Fibroblast of skin of back (primary cell): ENCODE measurements at regions not wholly inside any gene's neighbourhood (a gene's known extent, or its start where the extent isn't known, plus 50 kb on each side); places are given as distances from the start of the nearest gene placed in this dataset.
"Not testable (repeated sequence)": the region's sequence is repeated elsewhere in the genome, so short reads cannot be mapped to it uniquely, and the experiment has no call there.

Experiments
- DNase-seq: peaks from one replicate; pipeline ENCODE4 v3.0.0-alpha.2; 2013

DNA sequence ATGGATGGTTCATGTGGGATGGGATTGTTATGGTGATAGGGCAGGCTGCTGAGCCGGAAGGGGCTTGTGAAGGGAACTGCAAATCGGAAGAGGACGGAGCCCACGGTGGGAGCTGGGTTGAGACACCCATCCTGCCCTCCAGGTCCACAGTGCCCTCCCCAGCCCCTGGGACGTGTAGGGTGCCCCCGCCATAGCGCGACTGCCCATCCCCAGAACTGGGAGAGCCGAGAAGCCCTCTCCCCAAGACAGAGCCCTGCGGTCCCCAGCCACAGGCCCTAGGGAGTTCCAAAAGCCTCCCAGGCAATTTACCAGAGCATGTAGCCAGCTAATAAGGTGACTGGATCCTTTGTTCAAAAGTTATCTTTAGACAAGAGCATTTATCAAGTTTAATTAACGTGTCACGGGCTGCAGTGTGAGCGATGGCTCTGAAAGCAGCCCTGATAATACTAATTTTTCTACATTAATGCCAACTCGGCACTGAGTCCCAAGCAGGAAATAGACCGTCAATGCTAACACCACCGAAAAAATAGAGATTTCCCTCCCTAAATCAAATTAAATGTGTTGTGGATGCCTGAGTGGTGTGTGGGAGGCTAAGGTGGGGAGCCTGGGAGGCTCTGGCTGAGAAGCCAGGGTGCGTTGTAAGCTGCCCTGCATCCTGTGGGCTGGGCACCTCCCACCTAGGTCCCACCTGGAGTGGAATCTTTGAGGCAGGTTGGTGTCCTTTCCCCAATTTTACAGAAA, 76.8 kb upstream of the RTL6 start:
- no peak for DNase-seq

DNA sequence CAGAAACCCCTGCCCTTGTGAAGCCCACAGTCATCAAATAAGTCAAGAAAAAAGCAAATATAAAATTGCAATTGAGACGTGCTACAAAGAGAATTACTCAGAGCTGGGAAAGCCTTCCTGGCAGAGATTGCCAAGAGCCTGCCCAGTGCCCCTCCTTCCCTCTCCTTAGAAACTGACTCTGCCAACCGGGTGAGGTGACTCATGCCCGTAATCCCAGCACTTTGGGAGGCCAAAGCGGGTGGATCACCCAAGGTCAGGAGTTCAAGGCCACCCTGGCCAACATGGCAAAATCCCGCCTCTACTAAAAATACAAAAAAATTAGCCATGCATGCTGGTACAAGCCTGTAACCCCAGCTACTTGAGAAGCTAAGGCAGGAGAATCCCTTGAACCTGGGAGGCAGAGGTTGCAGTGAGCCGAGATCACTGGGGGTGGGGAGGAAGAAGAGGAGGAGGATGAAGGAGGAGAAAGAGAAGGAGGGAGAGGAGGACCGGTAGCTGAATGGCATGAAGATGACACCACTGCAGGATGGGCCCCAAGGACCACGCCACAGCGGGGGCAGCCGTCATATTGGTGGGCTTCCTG, 76.1 kb upstream of the RTL6 start:
- peak; percentile 53 for DNase-seq

DNA sequence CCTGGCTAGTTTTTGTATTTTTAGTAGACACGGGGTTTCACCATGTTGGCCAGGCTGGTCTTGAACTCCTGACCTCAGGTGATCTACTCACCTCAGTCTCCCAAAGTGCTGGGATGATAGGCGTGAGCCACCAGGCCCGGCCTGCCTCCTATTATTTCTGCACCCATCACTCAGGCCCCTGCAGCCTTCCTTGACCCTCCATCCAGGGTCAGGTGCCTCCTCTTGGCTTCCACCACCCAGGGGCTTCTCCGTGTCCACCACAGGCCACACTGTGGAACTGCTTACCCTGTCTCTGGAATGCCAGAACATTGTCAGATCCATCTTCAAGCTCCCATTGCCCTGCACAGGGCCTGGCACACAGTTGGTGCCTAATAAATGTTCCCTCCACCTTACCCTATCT, 75.4 kb upstream of the RTL6 start:
- DNase-seq = no peak

DNA sequence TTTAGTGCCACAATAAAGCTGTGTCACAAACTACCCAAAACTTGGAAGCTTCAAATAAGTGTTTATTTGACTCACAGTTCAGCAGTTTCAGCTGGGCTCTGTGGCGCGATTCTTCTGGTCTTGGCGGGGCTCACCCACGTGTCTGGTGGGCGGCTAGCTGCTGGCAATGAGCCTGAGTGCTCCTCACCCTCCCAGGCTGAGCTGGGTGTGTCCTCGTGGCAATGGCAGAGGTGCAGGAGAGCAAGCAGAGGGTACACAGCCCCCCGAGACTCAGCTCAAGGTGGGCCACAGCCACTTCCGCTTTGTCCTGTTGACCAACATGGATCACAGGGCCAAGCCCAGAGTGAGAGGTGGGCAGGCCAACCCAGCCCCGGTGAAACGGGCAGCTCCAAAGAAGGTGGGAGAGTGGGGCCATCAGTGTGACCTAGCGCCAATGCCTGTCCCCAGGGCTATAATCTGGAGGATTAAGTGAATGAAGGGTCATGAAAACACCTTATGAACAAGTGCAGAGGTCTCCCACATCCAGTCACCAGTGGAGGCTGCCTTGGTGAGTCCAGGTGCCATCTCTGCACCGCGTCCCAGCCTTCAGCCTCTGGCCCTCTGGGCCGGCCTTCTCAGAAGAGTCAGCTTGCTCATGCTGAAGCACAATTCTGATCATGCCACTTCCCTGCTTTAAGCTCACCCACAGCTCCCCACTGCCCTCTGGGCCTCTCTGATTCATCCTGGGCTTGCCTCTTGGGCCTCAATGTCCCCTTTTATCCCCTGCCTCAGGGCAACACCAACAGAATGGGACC, 74.6 kb upstream of the RTL6 start:
- no peak for DNase-seq

DNA sequence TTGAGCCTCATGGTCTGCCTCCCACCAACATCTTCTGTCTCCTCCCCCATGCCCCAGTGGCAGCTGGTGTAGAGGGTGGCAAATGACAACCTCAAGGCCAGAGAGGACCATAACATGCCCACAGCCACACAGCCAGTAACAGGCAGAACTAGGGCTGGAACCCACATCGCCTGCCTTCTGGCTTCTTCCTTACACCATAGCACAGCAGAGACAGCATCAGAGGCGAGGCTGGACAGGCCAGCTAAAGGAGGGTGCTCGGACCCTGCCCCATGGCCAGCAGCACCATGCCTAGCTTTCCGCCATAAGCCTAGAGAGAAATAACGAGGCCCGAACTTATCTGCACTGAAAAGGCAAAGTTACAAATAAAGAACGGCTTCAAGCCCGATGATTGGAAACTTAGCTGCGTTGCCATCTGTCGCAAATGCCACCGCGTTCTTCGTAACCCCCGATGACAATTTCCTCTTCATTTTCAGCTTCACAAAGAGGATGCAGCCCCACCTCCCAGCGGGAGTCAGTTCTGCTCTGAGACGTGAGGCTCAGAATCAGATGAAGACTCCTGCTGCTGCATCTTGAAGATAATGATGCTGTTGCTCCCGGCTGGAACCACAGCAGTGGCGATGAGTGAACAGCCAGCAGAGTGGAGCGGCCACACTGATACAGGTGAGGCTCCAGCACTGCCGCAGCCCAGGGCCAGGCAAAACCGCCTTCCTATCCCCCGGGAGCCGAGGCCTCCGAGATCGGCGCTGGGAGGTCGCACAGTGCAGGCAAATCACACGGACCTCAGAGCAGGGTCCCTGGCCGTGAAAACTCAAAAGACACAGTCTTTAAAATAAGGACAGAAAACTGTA, 73.8 kb upstream of the RTL6 start:
- no peak for DNase-seq

DNA sequence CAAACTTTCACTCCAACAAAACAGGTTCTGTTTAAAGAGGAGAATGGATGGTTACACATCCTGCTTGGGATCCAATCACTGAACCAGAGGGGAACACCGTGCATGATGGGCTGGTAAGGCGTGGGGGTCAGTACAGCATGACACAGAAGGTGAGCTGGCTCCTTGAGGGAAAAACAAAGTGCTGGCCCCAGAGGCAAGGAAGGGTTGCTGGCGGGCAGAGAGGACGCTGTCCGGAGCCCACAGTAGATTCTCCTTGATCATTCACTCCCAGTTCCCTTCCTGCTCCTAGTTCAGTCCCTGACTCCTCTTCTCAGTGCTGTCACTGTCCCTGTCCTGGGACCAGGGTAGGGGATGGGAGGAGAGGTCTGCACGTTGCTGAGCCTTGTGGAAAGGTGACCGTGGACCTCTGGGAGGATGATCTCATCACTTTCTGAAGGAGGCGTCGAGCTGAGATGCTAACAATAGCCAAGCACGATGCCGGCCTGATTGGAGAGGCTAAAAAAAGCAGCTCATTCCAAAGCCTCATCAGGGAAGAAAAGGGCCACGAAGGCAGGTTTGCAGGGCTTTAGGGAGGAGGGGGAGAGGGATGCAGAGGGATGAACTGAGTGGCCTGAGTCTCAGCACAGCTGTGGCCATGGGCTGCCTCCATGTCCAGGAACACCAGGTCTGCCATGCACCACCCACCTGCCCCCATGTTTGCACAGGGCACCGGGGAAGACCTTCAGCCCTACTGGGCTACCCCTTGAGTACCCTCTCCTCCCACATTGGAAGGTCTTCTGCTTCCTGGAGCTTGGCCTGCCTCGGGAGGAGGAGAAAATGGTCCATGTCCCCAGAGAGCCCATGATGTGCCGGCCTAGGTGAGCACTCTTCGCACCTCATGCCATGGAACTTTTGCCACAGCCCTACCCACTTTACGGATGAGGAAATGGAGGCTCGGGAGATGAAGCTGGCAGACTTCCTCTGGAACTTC, 72.7 kb upstream of the RTL6 start:
- DNase-seq = no peak

DNA sequence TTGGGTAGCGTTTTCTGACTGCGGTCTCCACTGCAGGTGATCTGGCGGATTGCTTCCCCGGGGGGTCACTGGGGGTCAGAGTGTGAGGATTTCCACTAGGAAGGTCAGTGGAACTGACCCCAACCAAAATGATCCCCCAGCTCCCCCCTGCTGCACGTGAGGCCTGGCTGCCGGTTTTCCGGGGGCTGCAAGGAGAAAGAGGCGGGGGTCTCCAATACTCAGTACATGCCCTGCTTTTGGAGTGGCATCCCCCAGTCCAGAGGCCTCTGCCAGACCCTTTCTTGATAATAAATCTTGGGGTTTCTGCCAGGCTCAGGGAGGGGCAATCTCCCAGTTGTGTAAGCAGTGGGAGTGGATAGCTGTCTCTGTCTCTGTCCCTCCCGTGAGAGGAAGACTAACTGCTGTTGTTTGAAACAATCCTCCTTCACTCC, 71.5 kb upstream of the RTL6 start:
- no peak for DNase-seq

DNA sequence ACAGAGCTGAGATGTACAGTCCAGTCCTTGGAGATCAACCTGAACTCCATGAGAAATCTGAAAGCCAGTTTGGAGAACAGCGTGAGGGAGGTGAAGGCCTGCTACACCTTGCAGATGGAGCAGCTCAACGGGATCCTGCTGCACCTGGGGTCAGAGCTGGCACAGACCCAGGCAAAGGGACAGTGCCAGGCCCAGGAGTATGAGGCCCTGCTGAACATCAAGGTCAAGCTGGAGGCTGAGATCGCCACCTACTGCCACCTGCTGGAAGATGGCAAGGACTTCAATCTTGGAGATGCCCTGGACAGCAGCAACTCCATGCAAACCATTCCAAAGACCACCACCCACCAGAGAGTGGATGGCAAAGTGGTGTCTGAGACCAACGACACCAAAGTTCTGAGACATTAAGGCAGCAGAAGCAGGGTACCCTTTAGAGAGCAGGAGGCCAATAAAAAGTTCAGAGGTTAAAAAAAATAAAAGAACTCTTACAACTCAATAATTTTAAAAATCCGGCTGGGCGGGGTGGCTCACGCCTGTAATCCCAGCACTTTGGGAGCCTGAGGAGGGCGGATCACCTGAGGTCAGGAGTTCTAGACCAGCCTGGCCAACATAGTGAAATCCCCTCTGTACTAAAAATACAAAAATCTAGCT, 69.9 kb upstream of the RTL6 start:
- peak; percentile 45 for DNase-seq

DNA sequence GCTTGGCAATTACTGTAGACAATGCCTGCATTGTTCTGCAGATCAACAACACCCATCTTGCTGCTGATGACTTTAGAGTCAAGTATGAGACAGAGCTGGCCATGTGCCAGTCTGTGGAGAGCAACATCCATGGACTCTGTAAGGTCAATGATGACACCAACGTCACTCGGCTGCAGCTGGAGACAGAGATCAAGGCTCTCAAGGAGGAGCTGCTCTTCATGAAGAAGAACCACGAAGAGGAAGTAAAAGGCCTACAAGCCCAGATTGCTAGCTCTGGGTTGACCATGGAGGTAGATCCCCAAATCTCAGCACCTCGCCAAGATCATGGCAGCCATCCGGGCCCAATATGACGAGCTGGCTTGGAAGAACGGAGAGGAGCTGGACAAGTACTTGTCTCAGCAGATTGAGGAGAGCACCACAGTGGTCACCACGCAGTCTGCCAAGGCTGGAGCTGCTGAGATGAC, 69.4 kb upstream of the RTL6 start:
- DNase-seq = not testable (repeated sequence)

DNA sequence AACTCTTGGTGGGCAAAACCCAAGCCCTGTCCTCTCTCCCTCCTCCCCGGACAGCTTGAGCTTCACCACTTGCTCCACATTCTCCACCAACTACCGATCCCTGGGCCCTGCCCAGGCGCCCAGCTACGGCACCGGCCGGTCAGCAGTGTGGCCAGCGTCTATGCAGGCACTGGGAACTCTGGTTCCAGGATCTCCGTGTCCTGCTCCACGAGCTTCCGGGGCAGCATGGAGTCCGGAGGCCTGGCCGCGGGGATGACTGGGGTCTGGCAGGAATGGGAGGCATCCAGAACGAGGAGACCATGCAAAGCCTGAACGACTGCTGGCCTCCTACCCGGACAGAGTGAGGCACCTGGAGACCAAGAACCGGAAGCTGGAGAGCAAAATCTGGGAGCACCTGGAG, 68.9 kb upstream of the RTL6 start:
- no peak for DNase-seq

DNA sequence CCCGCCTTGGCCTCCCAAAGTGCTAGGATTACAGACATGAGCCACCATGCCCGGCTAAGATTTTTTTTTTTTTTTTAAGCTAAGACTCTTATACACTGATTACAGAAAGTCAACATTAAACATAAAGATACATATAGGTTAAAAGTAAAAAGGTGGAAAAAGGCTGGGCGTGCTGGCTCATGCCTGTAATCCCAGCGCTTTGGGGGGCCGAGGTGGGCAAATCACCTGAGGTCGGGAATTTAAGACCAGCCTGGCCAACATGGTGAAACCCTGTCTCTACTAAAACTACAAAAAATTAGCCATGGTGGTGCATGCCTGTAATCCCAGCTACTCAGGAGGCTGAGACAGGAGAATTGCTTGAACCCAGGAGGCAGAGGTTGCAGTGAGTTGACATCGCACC, 64.6 kb upstream of the RTL6 start:
- DNase-seq = not testable (repeated sequence)

DNA sequence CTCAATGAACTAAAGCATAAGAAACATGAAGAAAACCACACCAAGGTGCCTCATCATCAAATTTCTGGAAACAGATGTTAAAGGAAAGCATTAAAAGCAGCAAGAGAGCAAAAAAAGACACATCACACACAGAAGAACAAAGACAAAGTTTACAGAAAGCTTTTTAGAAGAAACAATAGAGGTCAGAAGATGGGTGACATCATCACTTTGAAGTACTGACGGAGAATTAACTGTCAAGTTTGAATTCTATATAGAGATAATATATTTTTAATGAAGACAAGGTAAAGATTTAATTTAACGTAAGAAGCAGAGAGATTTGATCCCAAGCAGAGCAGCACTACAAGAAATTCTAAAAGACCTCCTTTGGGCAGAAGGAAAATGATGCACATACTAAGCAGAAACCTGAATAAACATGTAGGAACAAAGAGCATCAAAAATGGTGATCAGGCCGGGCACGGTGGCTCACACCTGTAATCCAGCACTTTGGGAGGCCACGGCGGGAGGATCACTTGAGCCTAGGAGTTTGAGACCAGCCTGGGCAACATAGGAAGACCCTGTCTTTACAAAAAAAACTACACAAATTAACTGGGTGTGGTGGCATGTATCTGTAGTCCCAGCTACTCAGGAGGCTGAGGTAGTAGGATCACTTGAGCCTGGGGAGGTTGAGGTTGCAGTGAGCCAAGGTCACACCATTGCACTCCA, 63.3 kb upstream of the RTL6 start:
- DNase-seq = no peak

DNA sequence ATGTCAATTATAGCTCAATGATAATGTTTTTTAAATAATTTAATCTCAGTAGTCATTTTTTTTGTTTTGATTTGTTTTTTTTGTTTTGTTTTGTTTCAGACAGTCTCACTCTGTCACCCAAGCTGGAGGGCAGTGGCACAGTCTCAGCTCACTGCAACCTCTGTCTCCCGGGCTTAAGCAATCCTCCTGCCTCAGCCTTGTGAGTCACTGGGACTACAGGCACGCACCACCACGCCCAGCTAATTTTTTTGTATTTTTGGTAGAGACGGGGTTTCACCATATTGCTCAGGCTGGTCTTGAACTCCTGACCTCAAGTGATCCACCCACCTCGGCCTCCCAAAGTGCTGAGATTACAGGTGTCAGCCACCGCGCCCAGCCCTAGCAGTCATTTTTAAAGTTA, 60.6 kb upstream of the RTL6 start:
- DNase-seq = peak; percentile 32

DNA sequence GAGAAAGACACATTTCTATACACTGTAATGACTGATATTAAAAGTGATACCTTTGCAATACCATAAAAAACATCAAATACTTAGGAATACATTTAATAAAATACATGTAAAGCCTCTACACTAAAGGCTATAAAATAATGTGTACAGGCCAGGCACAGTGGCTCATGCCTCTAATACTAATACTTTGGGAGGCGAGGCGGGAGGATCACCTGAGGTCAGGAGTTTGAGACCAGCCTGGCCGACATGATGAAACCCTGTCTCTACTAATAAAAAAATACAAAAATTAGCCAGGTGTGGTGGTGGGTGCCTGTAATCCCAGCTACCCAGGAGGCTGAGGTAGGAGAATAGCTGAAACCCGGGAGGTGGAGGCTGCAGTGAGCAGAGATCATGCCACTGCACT, 59.8 kb upstream of the RTL6 start:
- not testable (repeated sequence) for DNase-seq

DNA sequence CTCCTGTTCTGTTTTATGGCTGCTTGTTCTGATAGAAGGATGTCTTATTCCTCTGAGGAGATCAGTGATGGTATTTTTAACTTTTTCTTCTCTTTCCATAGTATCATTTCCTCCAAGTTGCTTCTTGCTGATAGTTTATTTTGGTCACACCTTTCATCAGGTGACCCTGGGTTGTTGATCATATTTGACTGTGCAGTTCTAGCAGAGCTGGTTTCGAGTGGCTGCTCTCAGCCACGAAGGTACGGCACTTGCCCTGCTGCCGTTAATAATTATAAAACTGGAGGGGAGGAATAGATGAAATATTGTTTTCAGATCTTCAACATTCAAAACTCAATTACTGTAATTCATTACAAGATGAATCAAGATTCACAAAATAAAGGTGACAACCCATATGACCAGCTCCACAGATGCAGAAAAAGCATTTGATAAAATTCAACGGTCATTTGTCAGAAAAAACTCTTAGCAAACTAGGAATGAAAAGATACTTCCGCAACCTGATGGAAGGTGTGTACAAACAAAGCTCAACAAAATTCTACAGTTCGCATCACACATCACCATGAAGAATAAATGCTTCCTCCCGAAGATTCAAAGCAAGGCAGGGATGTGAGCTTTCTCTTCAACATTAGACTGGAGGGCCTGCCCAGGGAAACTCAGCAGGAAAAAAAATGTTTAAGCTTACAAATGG, 59.2 kb upstream of the RTL6 start:
- no peak for DNase-seq

DNA sequence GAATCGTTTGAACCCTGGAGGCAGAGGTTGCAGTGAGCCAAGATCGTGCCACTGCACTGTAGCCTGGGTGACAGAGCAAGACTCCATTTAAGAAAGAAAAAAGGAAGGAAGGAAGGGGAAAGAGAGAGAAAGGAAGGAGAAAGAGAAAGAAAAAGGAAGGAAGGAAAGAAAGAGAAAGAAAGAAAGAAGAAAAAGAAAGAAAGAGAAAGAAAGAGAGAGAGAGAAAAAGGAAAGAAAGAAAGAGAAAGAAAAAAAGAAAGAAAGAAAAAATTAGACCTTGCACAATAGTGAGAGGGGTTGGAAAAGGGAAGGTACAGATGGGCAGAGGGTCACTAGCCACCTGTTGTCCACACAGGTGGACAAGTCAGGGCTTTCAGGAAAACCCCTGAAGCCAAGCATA, 57.6 kb upstream of the RTL6 start:
- no peak for DNase-seq

DNA sequence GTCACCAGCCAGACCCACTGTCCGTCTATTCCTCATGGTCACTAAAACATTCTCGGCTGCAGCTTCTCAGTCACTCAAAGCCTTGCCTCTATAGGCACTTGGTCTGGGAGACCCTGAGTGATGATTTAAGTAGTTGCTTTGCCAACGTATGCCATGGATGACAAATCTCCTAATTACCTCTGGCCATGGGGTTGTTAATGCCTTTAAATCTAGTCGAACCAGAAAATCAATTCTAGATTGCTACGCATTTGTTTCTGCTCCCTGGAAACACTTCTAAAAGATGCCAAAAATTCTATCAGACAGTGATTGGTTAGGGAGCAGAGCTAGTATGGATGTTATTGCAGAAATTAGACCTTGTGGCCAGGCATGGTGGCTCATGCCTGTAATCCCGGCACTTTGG, 57.0 kb upstream of the RTL6 start:
- no peak for DNase-seq

DNA sequence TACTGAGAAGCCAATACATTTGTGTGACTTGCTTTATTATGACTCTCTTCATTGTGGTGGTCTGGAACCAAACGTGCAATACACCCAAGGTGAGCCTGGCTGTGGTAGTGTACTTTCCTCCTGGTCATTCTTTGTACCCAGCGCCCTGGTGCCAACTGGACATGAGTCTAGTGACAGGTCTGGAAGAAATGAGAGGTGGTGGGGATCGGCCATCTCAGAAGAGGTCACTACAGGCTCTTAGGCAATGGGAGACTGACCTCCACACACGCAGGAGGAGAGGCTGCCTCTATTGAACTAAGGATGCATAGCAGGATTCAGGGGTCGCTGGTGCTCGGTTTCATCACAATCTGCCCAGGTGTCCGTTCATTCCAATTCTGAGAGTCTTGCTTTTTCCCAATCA, 56.4 kb upstream of the RTL6 start:
- DNase-seq = no peak

DNA sequence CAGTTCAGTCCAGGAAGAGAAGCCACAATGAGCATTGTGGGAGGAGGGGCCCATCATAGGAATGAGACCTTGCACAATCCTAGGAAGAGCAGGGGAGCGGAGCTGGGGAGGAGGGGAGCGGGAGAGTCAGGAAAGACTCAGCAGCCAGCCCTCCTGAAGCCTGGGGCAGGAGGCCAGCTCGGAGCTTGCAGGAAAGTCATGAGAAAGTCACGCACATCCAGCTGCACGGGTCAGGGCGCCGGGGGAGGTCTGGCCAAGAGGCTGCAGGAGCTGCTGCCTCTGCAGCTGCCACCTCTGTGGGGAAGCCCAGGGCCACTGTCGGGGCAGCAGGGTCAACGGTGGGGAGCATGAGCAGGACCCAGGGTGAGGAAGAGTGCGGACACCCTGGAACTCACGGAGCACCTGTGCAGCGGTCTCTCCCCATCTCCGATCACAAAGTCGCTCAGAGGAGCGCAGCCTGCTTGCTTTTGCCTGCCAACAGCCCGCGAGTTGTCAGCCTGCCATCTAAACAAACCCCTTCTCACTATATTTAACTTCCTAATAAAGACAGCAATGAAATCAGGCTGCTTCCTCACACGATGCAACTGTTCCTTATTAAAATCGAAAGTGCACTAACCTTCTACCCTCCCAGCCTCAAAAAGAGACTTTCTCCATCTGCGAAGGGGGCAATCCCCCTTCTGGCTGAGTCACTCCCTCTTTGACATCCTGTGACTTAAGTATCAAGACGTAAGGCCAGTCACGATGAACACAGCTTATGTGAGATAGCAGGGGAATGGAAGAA, 52.9 kb upstream of the RTL6 start:
- peak; percentile 76 for DNase-seq
